ENCODE measurements at regions not wholly inside any gene's neighbourhood (a gene's known extent, or its start where the extent isn't known, plus 50 kb on each side); places are given as distances from the start of the nearest gene placed in this dataset.

GRCh38 chr9:14961372-14962068, 51.3 kb upstream of the FREM1 start:
- TF ChIP-seq EZH2 (IDR thresholded peaks at IDR 0.05) (no peak), EGR1 (IDR thresholded peaks at IDR 0.05; ENCODE audit: low read depth) (no peak), JUND (IDR thresholded peaks at IDR 0.05) (no peak), SRF (IDR thresholded peaks at IDR 0.05; ENCODE audit: low read depth) (no peak), MAX (IDR thresholded peaks at IDR 0.05) (no peak)

Data from HCT116 (cell line).